ENCODE measurements at regions not wholly inside any gene's neighbourhood (a gene's known extent, or its start where the extent isn't known, plus 50 kb on each side); places are given as distances from the start of the nearest gene placed in this dataset.
A peak's percentile ranks its signal among the peaks of the same experiment; 100 is the strongest.

- H3K27ac ChIP-seq (ENCODE audit: low read depth): no peak overlapping the region
- Mint-ChIP-seq H3K4me3 (no peak overlapping the region), H3K27ac (no peak overlapping the region), H3K9me3 (peaks cover 62% of the 10 kb centered on the region), H3K4me1 (no peaks in the 10 kb centered on the region), H3K36me3 (ENCODE audit: low read depth) (peaks cover 2% of the 10 kb centered on the region; the same call in 1 of the 3 replicates), H3K27me3 (ENCODE audit: insufficient read depth, low read depth, poor library complexity) (no peaks in the 10 kb centered on the region)
- H4K20me1 ChIP-seq (replicated peaks; ENCODE audit: insufficient read depth): no peaks in the 10 kb centered on the region
- ATAC-seq: no peak
- no peak overlapping the region for H3K4me3 ChIP-seq
- no peak for DNase-seq (ENCODE audit: low spot score)
- TF ChIP-seq POLR2AphosphoS5 (IDR thresholded peaks at IDR 0.05; ENCODE audit: low read depth) (no peak), ZNF331 (CRISPR knock-in tag; IDR thresholded peaks at IDR 0.05; ENCODE audit: low read depth) (no peak), ZNF462 (CRISPR knock-in tag; IDR thresholded peaks at IDR 0.05) (no peak), CTCF (conservative IDR thresholded peaks at IDR 0.05; ENCODE audit: low read depth in 2 of 2) (peak in 1 of 2 experiments; percentile 54; a peak in 2 of 4 replicates)
- H3K79me2 ChIP-seq (replicated peaks; ENCODE audit: insufficient read depth): no peaks in the 10 kb centered on the region
- no peaks in the 10 kb centered on the region for H3K27me3 ChIP-seq (ENCODE audit: insufficient read depth)
- no peaks in the 10 kb centered on the region for H3K36me3 ChIP-seq (ENCODE audit: insufficient read depth)
- no peak overlapping the region for H2AFZ ChIP-seq
- no peak overlapping the region for H3K4me2 ChIP-seq
- H3K4me1 ChIP-seq (ENCODE audit: insufficient read depth): no peaks in the 10 kb centered on the region
- H3K9me2 ChIP-seq (ENCODE audit: insufficient read depth): 0 out of 2 replicates have a peak, but pooled peaks cover 7% of the 10 kb centered on the region
- H3F3A ChIP-seq (replicated peaks; ENCODE audit: low read depth): no peaks in the 10 kb centered on the region
These were observed 165.1 kb downstream of the TLR4 start for GRCh38 chr9:117869287-117869686.

DNA sequence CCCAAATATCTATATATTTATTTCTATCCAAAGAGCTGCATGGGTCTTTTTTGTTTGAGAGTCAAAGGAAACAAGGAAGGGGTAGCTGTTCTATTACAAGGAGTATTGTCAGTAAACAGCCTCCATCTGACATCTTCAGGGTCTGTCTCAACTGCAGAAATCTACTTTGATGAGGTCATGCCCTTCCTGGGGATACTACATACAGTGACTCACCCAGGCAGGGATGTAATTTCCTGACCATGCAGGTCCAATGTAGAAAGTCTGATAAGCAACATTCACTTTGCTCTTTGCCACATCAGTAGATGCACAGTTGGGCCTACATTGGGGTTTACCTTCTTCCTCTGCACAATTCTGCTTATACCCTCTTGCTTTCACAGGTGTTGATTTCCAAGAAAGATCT, 165.5 kb downstream of the TLR4 start:
- Mint-ChIP-seq H3K4me3 (no peak overlapping the region), H3K27ac (no peak overlapping the region)
- TF ChIP-seq NANOG (IDR thresholded peaks at IDR 0.05; ENCODE audit: borderline replicate concordance) (no peak), ZNF114 (CRISPR knock-in tag; IDR thresholded peaks at IDR 0.05) (no peak), REST (IDR thresholded peaks at IDR 0.05; ENCODE audit: unreplicated experiment) (no peak)

More for the DNA sequence above, 165.5 kb downstream of the TLR4 start:
- no peak for DNase-seq (ENCODE audit: low spot score)
- peaks cover 59% of the 10 kb centered on the region for H3K9me3 Mint-ChIP-seq
- no peaks in the 10 kb centered on the region for H3K4me1 Mint-ChIP-seq
- no peak for ATAC-seq
- Histone ChIP-seq H4K20me1 (replicated peaks; ENCODE audit: insufficient read depth) (no peaks in the 10 kb centered on the region), H3K27me3 (ENCODE audit: insufficient read depth) (no peaks in the 10 kb centered on the region), H3K4me3 (no peak overlapping the region), H3K79me2 (replicated peaks; ENCODE audit: insufficient read depth) (no peaks in the 10 kb centered on the region), H3K4me2 (no peak overlapping the region), H3K36me3 (ENCODE audit: insufficient read depth) (no peaks in the 10 kb centered on the region), H3F3A (replicated peaks; ENCODE audit: low read depth) (no peaks in the 10 kb centered on the region), H3K9me2 (ENCODE audit: insufficient read depth) (0 out of 2 replicates have a peak, but pooled peaks cover 7% of the 10 kb centered on the region), H3K27ac (ENCODE audit: low read depth) (no peak overlapping the region), H3K4me1 (ENCODE audit: insufficient read depth) (no peaks in the 10 kb centered on the region), H2AFZ (no peak overlapping the region)
- H3K27me3 Mint-ChIP-seq (ENCODE audit: insufficient read depth, low read depth, poor library complexity): no peaks in the 10 kb centered on the region
- peaks cover 2% of the 10 kb centered on the region; the same call in 1 of the 3 replicates for H3K36me3 Mint-ChIP-seq (ENCODE audit: low read depth)

All from GM23338 (cell line).